Bronchial epithelial cell (primary cell): ENCODE measurements at regions not wholly inside any gene's neighbourhood (a gene's known extent, or its start where the extent isn't known, plus 50 kb on each side); places are given as distances from the start of the nearest gene placed in this dataset.

ENCODE experiments used
- DNase-seq: peaks from one replicate; pipeline ENCODE4 v3.0.0-alpha.2; 2010; ENCODE audit warnings: low read depth
- FAIRE-seq: peaks from 2 replicates; lab custom pipeline; 2011; peaks lifted over from hg19 to GRCh38; lab: Jason Lieb, UNC
- H3K27me3 ChIP-seq: 2 replicates; pipeline ENCODE4 v1.5.1; 2011; ENCODE audit warnings: low read length; ENCODE audit not compliant: control insufficient read depth, insufficient read depth
- H3K36me3 ChIP-seq: 2 replicates; pipeline ENCODE4 v1.5.1; 2011; ENCODE audit warnings: low read length; ENCODE audit not compliant: control insufficient read depth, insufficient read depth
- H3K4me3 ChIP-seq: 2 replicates; pipeline ENCODE4 v1.5.1; 2011; ENCODE audit warnings: mild to moderate bottlenecking, low read depth, low read length, control low read depth
- TF ChIP-seq, protein P1 (sequence below): IDR thresholded peaks from 2 replicates; pipeline ENCODE4 v1.5.1; 2011; ENCODE audit warnings: mild to moderate bottlenecking, moderate library complexity, low read length, control low read depth, inconsistent platforms; ENCODE audit not compliant: insufficient read depth, severe bottlenecking

DNA sequence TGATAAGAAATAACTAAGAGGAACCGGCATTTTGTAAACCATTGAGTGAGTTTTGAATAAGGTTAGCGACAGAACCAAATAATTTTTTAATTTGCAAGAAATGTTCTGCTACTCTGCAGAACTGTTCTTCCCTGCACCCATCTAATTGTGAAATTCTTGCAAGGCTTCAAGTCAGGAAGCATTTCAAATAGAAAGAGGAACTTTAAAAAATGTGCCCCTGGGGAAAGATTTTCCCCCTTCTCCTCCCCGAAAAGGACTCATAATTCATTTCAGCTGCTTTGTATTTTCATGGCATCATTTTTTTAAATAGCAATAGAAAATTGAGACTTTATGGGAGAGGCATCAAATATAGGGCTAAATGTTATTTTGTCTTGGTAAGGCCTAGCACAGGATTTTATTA is 180.9 kb upstream of the ANKRD55 start:
- no peak for FAIRE-seq
- TF ChIP-seq, protein P1, sequence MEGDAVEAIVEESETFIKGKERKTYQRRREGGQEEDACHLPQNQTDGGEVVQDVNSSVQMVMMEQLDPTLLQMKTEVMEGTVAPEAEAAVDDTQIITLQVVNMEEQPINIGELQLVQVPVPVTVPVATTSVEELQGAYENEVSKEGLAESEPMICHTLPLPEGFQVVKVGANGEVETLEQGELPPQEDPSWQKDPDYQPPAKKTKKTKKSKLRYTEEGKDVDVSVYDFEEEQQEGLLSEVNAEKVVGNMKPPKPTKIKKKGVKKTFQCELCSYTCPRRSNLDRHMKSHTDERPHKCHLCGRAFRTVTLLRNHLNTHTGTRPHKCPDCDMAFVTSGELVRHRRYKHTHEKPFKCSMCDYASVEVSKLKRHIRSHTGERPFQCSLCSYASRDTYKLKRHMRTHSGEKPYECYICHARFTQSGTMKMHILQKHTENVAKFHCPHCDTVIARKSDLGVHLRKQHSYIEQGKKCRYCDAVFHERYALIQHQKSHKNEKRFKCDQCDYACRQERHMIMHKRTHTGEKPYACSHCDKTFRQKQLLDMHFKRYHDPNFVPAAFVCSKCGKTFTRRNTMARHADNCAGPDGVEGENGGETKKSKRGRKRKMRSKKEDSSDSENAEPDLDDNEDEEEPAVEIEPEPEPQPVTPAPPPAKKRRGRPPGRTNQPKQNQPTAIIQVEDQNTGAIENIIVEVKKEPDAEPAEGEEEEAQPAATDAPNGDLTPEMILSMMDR = no peak

GRCh38 chr5:56413546-56413945 is 180.4 kb upstream of the ANKRD55 start:
- Histone ChIP-seq H3K36me3 (no peaks in the 10 kb centered on the region), H3K27me3 (no peaks in the 10 kb centered on the region), H3K4me3 (no peak overlapping the region)
- no peak for FAIRE-seq
- DNase-seq = no peak
- TF ChIP-seq, protein P1 = no peak

More for the DNA sequence above, 180.9 kb upstream of the ANKRD55 start:
- H3K4me3 ChIP-seq = no peak overlapping the region
- no peaks in the 10 kb centered on the region for H3K27me3 ChIP-seq
- no peak for DNase-seq
- no peaks in the 10 kb centered on the region for H3K36me3 ChIP-seq

DNA sequence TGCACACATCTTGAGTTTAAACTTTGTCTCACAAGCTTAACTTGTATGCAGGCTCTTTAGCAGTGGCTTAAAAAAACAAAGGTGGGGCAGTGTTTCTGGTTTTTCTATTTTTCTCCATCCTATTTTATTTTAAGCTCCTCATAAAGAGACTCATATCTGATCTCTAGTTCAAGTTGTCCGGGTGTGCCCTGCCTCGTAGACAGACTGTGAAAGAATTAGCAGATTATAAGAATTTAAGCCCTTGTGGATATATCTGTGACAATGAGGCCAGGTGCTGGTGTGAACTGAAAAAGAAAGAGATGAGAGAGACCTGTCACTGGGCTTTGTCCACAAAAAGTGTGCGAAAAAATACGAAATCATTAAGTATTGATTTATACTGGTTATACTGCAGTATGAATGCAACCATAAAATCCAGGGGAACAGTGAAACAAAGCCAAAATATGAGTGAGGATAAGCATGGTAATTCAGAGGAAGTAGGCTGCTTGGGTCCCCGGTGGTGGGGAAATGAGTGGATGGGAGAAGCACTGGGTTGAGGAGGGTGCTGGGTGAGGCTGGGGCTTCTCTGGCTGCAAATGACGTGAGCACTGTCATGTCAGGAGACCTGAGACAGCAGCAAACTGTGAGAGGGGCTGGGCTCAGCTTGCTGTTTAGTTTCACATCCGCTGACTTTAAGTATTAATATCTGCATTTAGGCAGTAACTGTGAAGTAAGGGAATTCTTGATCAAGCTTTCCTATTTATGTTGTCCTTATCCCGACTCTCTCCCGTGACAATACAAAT is 179.7 kb upstream of the ANKRD55 start:
- no peak for DNase-seq
- Histone ChIP-seq H3K27me3 (no peaks in the 10 kb centered on the region), H3K36me3 (no peaks in the 10 kb centered on the region), H3K4me3 (no peak overlapping the region)
- FAIRE-seq = no peak
- TF ChIP-seq, protein P1 = no peak

DNA sequence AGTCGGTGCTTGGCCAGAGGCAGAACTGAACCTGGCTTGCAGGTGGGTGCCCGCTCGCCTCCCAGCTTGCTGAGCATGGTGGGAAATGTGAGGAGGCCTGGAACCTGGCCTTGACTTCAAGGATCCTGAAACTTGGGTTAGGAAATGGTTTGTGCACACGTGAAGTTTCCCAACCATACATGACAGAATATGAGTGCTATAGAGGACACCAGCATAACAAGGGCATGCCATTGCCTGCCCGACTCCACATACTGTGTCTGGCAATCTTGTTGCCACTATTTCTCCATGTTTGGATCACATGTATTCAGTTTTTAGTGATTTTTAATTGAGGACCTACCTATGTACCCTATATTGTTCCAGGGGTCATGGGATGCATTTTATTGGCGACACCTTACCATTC is 177.6 kb upstream of the ANKRD55 start:
- DNase-seq (peak; percentile 53), FAIRE-seq (no peak)

GRCh38 chr5:56409331-56410190 is 176.4 kb upstream of the ANKRD55 start:
- Histone ChIP-seq H3K27me3 (no peaks in the 10 kb centered on the region), H3K4me3 (no peak overlapping the region), H3K36me3 (no peaks in the 10 kb centered on the region)
- peak; percentile 95 for DNase-seq
- TF ChIP-seq, protein P1 = no peak
- peak; percentile 7 for FAIRE-seq

More for the DNA sequence above, 177.6 kb upstream of the ANKRD55 start:
- TF ChIP-seq, protein P1 = no peak
- H3K27me3 ChIP-seq = no peaks in the 10 kb centered on the region
- no peak overlapping the region for H3K4me3 ChIP-seq
- no peaks in the 10 kb centered on the region for H3K36me3 ChIP-seq
